HG02884 (cell line): ENCODE measurements at regions not wholly inside any gene's neighbourhood (a gene's known extent, or its start where the extent isn't known, plus 50 kb on each side); places are given as distances from the start of the nearest gene placed in this dataset.
"Not testable (repeated sequence)": the region's sequence is repeated elsewhere in the genome, so short reads cannot be mapped to it uniquely, and the experiment has no call there.

Experiments
- ATAC-seq: cut with Tn5 transposase; IDR thresholded peaks from one replicate; pipeline ENCODE4 v1.9.1; 2021; ENCODE audit warnings: mild to moderate bottlenecking, moderate library complexity; ENCODE audit not compliant: unreplicated experiment

- no peak for ATAC-seq
Measured at GRCh38 chr1:219560856-219561255, 52.0 kb downstream of the ZC3H11B start.

GRCh38 chr1:219559899-219560298, 53.0 kb downstream of the ZC3H11B start:
- no peak for ATAC-seq

GRCh38 chr1:219555806-219556205, 57.1 kb downstream of the ZC3H11B start:
- no peak for ATAC-seq

- ATAC-seq = no peak
Measured at GRCh38 chr1:219555031-219555692, 57.7 kb downstream of the ZC3H11B start.

GRCh38 chr1:219553934-219554502, 58.9 kb downstream of the ZC3H11B start:
- no peak for ATAC-seq

- no peak for ATAC-seq
Measured at GRCh38 chr1:219550201-219550600, 62.7 kb downstream of the ZC3H11B start.

GRCh38 chr1:219549215-219549614, 63.7 kb downstream of the ZC3H11B start:
- ATAC-seq = no peak

GRCh38 chr1:219548386-219548785, 64.5 kb downstream of the ZC3H11B start:
- no peak for ATAC-seq

GRCh38 chr1:219545756-219546155, 67.1 kb downstream of the ZC3H11B start:
- ATAC-seq = not testable (repeated sequence)

GRCh38 chr1:219544163-219544846, 68.6 kb downstream of the ZC3H11B start:
- ATAC-seq = no peak

GRCh38 chr1:219542828-219543518, 69.9 kb downstream of the ZC3H11B start:
- ATAC-seq = no peak

- no peak for ATAC-seq
Measured at GRCh38 chr1:219541946-219542345, 71.0 kb downstream of the ZC3H11B start.

GRCh38 chr1:219539645-219540254, 73.2 kb downstream of the ZC3H11B start:
- ATAC-seq = peak; percentile 54

- no peak for ATAC-seq
Measured at GRCh38 chr1:219538886-219539285, 74.0 kb downstream of the ZC3H11B start.

GRCh38 chr1:219537223-219537631, 75.7 kb downstream of the ZC3H11B start:
- ATAC-seq = no peak

- ATAC-seq = no peak
Measured at GRCh38 chr1:219536038-219536437, 76.9 kb downstream of the ZC3H11B start.

GRCh38 chr1:219534991-219535390, 77.9 kb downstream of the ZC3H11B start:
- ATAC-seq = no peak

- no peak for ATAC-seq
Measured at GRCh38 chr1:219533280-219533679, 79.6 kb downstream of the ZC3H11B start.

- no peak for ATAC-seq
Measured at GRCh38 chr1:219529116-219529515, 83.8 kb downstream of the ZC3H11B start.

GRCh38 chr1:219528633-219529032, 84.3 kb downstream of the ZC3H11B start:
- ATAC-seq = no peak

GRCh38 chr1:219527994-219528393, 84.9 kb downstream of the ZC3H11B start:
- no peak for ATAC-seq
